GM12874 (cell line): ENCODE measurements at regions not wholly inside any gene's neighbourhood (a gene's known extent, or its start where the extent isn't known, plus 50 kb on each side); places are given as distances from the start of the nearest gene placed in this dataset.

ENCODE experiments used
- CTCF ChIP-seq: IDR thresholded peaks from 2 replicates; pipeline ENCODE4 v1.5.1; 2011; ENCODE audit warnings: low read depth, mild to moderate bottlenecking, control low read depth, low read length, moderate library complexity; ENCODE audit not compliant: insufficient read depth

GRCh38 chr7:72524037-72524436, 111.9 kb upstream of the CALN1 start:
- no peak for TF ChIP-seq CTCF

GRCh38 chr7:72504061-72504706, 92.0 kb upstream of the CALN1 start:
- TF ChIP-seq CTCF: no peak

- TF ChIP-seq CTCF: no peak
Measured at GRCh38 chr7:72503644-72504043, 91.5 kb upstream of the CALN1 start.

GRCh38 chr7:72494807-72495206, 82.7 kb upstream of the CALN1 start:
- TF ChIP-seq CTCF: no peak

GRCh38 chr7:72493850-72494661, 81.9 kb upstream of the CALN1 start:
- TF ChIP-seq CTCF: peak; percentile 60

GRCh38 chr7:72492461-72493065, 80.4 kb upstream of the CALN1 start:
- no peak for TF ChIP-seq CTCF

- TF ChIP-seq CTCF: no peak
Measured at GRCh38 chr7:72490301-72490700, 78.2 kb upstream of the CALN1 start.
